ENCODE measurements at regions not wholly inside any gene's neighbourhood (a gene's known extent, or its start where the extent isn't known, plus 50 kb on each side); places are given as distances from the start of the nearest gene placed in this dataset.

GRCh38 chr2:151103551-151103950 lies 158.1 kb downstream of the RBM43 start:
- TF ChIP-seq ZNF70 (CRISPR knock-in tag; IDR thresholded peaks at IDR 0.05) (no peak), TSHZ2 (CRISPR knock-in tag; IDR thresholded peaks at IDR 0.05) (no peak), GLIS3 (CRISPR knock-in tag; IDR thresholded peaks at IDR 0.05) (no peak), PATZ1 (CRISPR knock-in tag; IDR thresholded peaks at IDR 0.05; ENCODE audit: borderline replicate concordance) (no peak), SNAI2 (CRISPR knock-in tag; IDR thresholded peaks at IDR 0.05) (no peak), POU6F1 (CRISPR knock-in tag; IDR thresholded peaks at IDR 0.05; ENCODE audit: borderline replicate concordance, low read depth) (no peak), TOX (CRISPR knock-in tag; IDR thresholded peaks at IDR 0.05; ENCODE audit: borderline replicate concordance) (no peak), RARB (CRISPR knock-in tag; IDR thresholded peaks at IDR 0.05) (no peak), ZNF565 (CRISPR knock-in tag; conservative IDR thresholded peaks at IDR 0.05; ENCODE audit: low read depth) (no peak), ZFP3 (CRISPR knock-in tag; IDR thresholded peaks at IDR 0.05) (no peak), CSRNP3 (CRISPR knock-in tag; IDR thresholded peaks at IDR 0.05) (no peak), BACH2 (CRISPR knock-in tag; IDR thresholded peaks at IDR 0.05; ENCODE audit: borderline replicate concordance) (no peak)
